ENCODE measurements at regions not wholly inside any gene's neighbourhood (a gene's known extent, or its start where the extent isn't known, plus 50 kb on each side); places are given as distances from the start of the nearest gene placed in this dataset.
"Not testable (repeated sequence)": the region's sequence is repeated elsewhere in the genome, so short reads cannot be mapped to it uniquely, and the experiment has no call there.

DNA sequence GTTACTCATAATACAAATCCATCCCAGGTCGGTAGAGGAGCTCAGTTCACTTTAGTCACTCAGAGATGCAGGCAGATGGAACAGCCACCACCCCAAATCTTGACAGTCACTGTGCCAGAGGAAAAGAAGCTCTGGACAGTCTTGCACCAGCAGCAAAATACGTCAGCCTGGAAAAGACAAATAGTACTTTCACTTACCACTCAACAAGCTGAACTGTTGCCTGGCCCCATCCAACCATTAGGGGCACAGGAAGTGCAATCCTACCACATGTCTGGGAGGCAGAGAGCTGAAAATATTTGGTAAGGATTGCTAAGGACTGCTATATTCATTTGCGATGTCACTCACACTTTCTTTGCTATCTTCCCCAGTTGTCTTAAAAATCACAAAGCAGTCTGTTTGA, 239.1 kb upstream of the TOX3 start:
- no peak for ATAC-seq

DNA sequence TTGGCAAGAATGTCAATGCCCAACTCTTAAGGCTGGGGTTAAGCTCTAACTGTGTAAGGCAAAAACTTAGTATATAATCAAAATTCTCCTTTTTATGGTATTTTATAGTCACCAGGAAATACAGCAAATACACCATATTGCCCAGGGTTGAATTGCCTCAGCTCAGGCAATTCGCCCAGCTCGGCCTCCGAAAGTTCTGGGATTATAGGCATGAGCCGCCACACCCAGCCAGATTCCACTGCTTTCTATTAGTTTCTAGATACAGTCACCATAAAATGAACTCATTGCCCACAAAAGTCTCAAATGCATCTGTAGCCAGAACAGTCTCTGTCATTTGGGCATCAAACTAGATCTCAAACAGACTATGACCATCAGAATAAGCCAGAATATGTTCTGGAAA, 238.7 kb upstream of the TOX3 start:
- no peak for ATAC-seq

DNA sequence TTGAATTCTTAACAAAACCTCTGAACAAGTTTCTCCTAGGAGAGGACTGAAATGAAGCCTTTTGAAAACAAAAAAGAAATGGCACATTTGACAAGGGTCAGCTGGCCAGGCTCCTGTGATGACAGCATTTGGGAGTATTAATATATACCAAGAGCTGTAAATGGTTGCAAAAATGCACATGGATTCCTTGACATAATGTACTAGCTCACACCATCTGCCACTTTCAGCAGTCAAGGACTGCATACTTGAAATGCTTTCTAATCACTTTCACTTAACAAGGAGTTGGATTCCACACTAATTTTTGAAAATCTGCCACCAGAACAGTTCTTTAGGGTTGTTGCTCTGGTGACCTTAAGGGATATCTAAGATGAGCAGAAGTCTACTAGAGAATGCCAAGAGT, 236.7 kb upstream of the TOX3 start:
- no peak for ATAC-seq

DNA sequence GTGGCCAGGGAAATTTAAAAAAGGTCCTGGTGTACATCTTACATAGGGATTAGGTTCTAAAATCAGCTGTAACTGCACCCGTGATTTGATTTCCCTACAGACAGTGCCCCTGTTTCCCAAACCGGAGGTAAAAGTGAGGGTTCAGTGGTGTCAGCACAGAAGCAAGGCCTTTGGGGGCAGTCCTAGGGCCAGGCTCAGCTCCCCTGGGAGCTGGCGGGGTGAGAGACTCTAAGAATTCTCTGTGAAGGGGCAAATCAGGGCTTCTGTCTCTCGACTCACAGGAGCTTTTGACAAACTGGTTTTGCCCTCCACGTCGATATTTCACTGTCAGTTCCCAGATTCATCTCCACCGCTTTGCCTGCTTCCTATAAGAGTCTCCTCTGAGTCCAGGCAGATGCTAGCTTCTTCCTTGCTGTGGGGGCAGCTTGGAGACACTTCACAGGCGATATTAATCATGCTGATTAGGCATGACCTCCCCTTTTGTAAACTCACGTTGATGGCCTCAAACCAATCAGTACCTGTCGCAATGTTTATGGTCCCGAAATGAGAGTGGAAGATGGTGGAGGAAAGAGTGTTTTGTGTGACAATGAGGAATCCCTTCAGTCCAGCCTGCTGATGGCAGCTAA, 234.2 kb upstream of the TOX3 start:
- ATAC-seq, result no peak

DNA sequence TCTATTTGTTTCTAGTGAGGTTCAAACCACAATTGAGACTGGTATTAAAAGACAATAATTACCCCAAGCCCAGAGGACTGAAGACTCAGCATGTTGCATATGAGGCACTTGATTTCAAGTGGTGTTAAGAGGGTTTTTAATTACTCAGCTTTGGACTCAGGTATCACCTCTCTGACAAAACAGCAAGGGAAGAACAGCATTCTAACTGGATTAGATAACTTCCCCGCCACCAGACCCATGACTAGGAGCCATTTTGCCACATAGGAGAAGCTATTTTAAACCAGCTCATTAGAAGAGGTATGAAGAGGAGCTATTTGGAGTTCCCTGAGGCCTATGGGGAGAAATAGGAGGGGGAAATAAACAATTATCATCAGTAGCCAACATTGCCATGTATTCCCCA, 226.1 kb upstream of the TOX3 start:
- no peak for ATAC-seq

DNA sequence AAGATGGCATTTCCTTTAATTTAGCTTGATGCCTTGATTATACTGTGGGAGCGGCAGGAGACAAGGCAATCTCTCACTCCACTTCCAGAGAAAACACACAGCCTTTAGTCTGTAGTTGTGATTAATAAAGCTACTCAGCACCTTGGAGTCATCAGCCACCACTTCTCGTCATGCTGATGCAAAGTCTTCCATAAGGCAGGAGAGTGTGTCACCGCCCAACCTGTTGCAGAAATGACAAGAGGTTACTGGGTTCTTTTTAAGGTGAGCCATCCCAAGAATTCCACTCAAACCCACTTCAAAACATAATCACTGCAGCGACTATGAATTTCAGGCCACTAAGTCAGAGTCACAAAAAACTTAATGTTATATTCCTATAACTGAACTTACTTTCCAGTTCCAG, 223.9 kb upstream of the TOX3 start:
- no peak for ATAC-seq

DNA sequence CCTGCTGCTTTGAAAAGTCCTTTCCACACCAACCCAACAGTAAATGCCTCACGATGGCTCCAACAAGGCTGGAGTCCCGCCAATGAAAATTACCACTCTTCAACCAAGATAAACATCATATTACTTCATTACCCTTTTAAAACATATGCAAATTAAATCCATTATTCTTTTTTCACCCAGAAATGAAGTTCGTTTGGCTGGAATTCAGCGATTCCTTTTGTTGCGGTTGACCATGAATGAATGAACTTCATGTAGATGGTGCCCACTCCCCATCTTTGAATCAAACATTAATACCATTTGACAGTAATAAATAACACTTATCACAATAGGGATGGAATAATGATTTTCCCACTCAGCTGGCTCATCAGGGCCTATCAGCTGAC, 211.5 kb upstream of the TOX3 start:
- ATAC-seq, result no peak

DNA sequence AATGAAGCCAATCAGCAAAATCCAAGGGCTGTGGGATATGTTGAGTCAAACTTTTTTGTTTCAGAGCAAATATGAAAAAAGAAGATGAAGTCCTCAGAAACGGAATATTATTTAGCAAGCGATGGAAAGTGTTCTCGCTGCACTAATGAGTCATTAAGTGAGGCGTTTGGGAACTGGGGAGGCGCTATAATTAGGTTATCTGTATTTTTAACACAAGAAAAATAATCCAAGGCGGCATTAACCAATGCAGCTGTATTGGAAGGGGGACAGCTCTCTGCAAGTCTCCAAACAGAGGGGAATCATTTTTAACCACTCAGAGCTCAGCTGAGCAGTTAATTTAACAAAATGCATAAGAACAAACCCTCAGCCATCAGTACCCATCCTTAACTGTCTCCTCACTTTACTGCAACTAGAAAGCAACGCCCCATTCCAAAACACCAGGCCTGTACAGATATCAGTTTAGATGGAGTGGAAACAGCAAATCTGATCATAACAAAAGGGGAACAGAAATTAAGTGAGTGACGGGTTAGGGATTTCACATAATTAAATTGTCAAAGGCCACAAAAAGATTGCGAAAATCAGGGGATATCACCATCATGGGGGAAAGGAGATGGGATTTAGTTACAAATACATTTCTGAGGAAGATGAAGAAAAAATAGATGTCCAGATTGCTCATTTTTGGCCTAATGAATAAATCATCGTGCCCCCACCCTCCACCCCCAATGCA, 211.0 kb upstream of the TOX3 start:
- no peak for ATAC-seq

DNA sequence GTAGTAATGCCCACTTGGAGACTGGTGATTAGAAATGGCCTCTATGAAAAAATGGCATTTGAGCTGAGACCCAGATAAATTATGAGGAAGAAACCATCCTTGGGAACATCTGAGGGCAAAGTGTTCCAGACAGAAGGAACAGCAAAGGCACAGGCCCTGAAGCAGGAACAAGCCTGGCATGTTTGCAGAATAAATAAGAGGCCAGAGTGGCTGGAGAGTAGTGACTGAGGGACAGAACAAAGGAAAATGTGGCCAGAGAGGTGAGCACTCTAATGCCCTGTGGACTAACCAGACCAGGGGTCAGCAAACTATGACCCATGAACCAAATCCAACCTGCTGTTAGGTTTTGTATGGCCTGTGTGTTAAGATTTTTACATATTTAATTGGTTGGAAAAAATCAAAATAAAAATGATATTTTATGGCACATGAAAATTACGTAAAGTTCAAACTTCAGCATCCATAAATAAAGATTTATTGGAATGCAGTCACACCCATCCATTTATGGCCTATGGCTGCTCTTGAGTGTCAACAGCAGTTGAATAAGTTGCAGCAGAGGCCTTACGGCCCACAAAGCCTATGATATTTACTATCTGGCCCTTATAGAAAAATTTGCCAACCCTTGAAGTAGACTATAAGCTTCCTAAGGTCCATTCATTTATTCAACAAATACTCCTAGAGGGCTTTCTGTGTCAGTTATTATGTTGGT, 210.0 kb upstream of the TOX3 start:
- no peak for ATAC-seq

DNA sequence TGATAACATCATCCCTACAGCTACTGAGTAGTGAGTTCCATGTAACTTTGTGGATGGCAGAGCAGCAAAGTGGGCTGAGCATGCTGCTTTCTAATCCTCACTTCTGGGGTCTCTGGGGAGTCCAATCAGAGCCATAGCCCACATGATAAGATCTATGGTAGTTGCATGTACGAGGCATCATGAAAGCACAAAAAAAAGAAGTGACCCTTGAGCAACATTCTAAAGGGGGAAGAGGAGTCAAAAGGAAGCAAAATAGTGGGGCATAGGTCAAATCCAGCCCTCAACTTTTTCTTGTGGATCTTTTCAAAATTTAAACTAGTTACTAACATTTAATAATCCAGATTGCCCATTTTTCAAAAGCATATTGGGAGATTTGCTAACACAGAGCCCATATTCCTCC, 208.5 kb upstream of the TOX3 start:
- no peak for ATAC-seq

DNA sequence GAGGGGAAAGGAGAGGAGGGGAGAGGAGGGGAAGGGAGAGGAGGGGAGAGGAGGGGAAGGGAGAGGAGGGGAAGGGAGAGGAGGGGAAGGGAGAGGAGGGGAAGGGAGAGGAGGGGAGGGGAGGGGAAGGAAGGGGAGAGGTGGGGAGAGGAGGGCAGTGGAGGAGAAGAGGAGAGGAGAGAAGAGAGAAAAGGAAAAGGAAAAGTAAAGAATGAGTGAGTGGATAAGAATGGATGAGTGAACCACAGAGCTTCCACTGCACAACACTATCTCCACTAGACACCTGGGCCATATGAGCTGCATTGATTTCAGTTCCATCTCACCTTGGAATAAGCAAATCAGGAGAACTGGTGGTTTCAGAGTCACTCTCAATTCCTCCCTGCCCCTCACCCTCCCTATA, 204.1 kb upstream of the TOX3 start:
- no peak for ATAC-seq

DNA sequence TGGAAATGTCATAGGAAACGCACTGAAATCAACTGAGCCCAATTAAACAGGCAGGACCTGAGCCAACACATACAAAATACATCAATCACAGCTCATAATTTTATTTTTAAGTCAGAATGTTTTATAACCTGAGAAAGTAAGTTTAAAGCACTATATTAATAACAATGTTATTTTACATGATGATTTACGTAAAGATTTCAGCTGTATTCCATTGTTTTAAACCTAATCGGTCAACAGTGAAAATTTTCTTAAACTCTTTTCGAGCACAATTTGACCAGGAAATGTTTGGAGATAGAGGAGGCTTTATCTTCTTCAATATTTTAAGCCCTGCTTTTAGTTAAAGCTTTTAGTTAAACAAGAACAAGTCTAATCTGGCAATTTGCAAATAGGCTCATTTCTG, 201.8 kb upstream of the TOX3 start:
- ATAC-seq, result no peak

DNA sequence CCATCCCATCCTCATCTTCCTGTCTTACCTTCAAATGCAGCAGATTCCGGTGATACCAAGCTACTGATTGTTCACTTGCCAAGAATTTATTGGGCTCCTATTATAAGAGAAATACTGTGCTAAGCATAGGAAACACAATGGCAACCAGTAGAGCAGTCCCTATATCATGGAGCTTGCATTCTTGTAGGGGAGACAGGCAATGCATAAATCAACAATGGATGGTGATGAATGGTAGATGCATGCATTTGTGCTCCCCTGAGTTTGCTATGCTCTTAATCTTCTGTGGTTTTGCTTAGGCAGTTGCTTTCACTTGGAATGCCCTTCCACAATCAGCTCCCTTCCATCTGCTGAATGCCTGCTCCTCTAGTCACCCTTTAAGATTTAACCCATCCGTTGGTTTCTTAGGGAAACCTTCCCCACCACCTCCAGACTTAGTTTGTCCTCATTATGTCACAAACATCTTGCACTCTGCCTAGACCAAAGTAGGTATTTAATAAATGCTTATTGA, 200.2 kb upstream of the TOX3 start:
- no peak for ATAC-seq

DNA sequence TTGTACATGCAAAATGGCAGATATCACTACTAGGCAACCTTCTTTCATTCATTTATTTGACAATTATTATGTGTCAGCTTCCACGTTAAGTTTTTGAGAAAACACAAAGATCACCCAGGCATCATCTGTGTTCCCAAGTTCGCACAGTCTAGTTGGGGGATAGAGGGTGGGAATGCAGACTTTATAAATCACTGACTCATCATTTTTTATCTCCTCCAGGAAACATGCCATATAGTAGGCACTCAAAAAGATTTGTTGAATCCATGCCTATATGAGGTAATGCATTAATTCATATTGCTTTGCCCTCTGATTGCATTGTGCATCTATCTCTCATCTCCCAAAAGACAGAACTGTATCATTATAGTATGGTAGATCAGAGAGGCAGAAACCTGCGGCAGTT, 196.8 kb upstream of the TOX3 start:
- no peak for ATAC-seq

DNA sequence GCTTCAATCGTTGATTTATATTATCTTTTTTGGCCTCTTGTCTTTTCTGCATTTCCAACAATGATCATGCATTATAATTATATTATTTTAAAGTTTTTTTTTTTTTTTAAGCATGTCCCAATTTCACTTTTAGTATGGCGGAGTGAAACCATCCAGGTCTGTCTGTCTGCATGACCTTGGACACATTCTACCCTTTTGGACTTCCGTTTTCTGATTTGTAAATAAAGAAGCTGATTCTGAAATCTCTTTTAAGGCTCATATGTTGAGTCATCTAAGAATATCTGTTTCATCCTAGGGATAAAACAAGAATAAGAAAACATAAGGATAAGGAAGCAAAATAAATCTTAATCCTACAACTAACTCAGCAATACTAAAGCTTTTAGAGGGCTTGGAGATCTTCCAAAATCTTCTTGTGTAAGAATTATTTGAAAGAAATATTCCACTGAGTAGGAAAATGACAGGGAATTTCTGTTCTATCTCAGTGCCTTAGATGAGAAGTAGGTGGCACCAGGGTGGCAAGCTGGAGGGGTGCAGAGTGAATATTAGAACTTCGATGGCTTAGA, 195.7 kb upstream of the TOX3 start:
- no peak for ATAC-seq

DNA sequence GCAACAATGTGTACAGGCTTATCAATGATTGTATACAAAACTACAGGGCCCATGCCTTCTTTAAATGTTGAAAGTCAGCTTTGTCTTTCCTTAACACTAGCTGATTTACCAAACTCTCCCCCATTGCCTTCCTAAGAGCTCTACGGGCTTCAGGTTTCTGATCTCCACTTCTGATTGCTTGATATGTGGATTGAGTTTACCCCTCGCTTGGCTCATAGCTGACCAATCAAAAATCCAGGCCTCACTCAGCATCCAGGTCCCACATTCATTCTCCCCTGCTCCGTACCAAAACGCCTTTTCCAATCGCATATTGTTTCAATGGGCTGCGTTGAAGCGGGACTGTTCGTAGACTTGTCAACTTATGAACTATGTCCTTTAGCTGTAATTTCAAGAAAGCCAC, 195.1 kb upstream of the TOX3 start:
- no peak for ATAC-seq

DNA sequence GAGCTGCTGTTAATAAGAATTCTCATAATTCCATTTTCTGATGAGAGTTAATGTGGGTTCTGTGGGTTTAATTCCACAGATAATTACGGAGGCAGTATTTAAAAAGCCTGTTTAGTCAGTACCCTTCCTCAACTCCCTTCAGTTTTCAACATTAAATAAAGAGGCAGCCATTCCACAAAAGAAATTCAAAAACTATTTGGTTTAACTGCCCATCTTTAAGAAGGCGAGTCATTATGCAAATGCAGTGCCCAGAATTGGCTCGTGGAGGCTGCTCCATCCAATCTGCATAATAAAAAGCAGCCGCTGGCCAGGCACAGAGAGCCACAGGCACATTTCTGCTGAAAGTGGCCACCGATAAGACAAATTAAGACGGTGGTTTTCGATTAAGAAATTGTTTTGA, 194.4 kb upstream of the TOX3 start:
- no peak for ATAC-seq

DNA sequence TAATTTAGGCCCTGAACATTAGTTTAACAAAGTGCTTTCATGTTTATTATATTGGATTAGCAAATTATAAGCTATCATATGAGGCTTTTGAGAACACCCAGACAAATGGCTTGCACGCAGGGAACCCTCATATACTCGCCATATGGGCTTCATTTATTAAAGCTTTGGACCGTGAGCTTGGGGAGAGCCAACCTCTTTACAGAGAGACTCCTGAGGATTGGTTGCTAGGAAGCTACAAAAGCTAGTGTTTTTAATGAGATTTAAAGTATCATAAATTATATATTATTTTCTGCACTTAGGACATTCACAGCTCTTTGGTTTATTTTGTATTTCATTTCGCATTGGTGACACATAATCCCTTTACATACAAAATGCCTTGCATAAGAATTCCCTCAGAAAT, 193.8 kb upstream of the TOX3 start:
- ATAC-seq, result no peak

DNA sequence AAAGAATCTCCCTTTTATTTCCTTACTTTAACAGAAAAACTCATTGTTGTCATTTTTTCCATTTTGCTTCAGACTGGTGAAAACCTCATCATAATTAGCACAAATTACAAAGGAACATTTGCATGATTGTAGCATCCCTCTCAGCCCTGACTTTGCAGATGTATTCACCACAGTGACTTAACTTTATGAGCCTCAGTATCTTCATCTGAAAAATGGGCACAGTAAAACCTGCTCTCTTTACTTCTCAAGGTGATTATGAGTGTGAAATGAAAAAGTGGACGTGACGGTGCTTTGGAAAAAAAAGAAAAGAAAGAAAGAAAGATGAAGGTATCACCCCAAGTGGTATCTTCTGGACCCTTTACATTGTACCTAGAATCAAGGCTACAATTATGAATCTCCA, 193.4 kb upstream of the TOX3 start:
- ATAC-seq, result no peak

DNA sequence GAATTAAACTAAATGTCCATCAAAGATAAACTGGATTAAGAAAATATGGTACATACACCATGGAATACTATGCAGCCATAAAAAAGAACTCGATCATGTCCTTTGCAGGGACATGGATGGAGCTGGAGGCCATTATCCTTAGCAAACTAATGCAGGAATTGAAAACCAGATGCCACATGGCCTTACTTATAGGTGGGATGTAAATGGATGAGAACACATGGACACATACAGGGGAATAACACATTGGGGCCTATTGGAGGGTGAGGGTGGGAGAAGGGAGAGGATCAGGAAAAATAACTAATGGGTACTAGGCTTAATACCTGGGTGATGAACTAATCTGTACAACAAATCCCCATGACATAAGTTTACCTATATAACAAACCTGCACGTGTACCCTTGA, 192.0 kb upstream of the TOX3 start:
- not testable (repeated sequence) for ATAC-seq

DNA sequence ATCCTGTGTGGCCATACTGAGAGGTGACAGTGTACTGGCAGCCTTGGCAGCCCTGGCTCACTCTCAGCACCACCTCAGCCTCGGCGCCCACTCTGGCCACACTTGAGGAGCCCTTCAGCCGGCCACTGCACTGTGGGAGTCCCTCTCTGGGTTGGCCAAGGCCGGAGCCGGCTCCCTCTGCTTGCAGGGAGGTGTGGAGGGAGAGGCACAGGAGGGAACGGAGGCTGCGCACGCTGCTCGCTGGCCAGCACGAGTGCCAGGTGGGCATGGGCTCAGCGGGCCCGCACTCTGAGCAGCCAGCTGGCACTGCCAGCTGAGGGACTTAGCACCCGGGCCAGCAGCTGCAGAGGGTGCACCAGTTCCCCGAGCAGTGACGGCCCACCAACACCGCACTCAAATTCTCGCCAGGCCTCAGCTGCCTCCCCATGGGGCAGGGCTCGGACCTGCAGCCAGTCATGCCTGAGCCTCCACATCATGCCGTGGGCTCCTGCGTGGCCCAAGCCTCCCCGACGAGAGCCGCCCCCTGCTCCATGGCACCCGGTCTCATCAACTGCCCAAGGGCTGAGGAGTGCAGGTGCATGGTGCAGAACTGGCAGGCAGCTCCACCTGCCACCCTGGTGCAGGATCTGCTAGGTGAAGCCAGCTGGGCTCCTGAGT, 184.4 kb upstream of the TOX3 start:
- no peak for ATAC-seq

DNA sequence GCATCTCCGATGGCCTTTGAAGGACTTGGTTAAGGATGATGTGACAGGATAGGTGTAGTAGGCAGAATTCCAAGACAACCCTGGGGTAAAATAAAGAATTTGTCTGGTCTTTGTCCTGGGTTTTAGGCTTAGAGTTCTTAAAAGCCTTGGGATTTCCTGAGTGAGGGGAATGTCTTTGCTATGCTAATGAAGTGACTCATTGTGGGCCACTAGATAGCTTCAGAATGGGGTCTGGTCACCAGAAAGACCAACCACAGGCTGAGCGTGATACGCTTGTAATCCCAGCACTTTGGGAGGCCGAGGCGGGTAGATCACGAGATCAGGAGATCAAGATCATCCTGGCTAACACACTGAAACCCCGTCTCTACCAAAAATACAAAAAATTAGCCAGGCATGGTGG, 182.8 kb upstream of the TOX3 start:
- ATAC-seq, result no peak

DNA sequence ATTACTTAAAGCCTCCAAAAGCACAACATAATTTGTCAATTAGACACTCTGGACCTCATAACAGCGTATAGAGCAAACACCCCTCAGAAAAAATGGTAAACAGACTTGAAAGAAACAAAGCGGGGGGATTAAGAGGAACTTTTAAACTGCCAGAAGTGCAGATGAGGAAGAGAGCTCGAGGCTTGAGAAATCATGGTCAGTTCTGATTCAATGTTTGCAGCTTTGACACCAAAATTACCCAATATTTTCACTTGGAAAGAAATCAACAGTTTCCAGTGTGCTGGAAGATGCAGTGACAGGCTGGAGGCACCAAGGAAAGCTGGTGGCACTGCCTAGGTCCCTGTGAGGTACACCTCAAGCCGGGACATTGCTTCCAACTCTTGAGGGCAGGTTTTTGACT, 180.9 kb upstream of the TOX3 start:
- ATAC-seq, result no peak
